GM12878 (cell line): ENCODE measurements at regions not wholly inside any gene's neighbourhood (a gene's known extent, or its start where the extent isn't known, plus 50 kb on each side); places are given as distances from the start of the nearest gene placed in this dataset.
"Not testable (repeated sequence)": the region's sequence is repeated elsewhere in the genome, so short reads cannot be mapped to it uniquely, and the experiment has no call there.

ENCODE experiments used
- ATAC-seq: fragments of 200-7000 bp; cut with Tn5 transposase; 3 replicates; pipeline ENCODE4 v1.9.1; 2020; ENCODE audit warnings: mild to moderate bottlenecking, moderate library complexity
- BruUV-seq: library from RNA; stranded (reverse); fragments of 400-500 nt; replicated peaks from 2 replicates; lab custom pipeline; 2021; lab: Mats Ljungman, UMichigan
- CTCF ChIA-PET: fragments of 300-600 bp; sonication (Branson Sonifier 250); formaldehyde crosslinking; extraction: SDS; loops from one replicate; lab custom pipeline; 2021; ENCODE audit warnings: inconsistent platforms; lab: Yijun Ruan, JAX
- POLR2A ChIA-PET: fragments of 350-600 bp; formaldehyde crosslinking; extraction: SDS; loops from one replicate; lab custom pipeline; 2021; ENCODE audit warnings: inconsistent platforms; lab: Charles Lee
- RAD21 ChIA-PET: fragments of 300-600 bp; sonication (Branson Sonifier 250); formaldehyde crosslinking; loops from one replicate; lab custom pipeline; 2023; ENCODE audit warnings: antibody characterized with exemption; ENCODE audit not compliant: unreplicated experiment; lab: Charles Lee
- SMC1A ChIA-PET: fragments of 300-600 bp; sonication (Branson Sonifier 250); formaldehyde crosslinking; loops from one replicate; lab custom pipeline; 2023; ENCODE audit not compliant: unreplicated experiment, uncharacterized antibody; lab: Charles Lee
- DNase-seq: peaks from one replicate; pipeline ENCODE4 v3.0.0-alpha.2; 2011; ENCODE audit warnings: low read depth, low spot score
- FAIRE-seq: peaks from 3 replicates; lab custom pipeline; 2011; peaks lifted over from hg19 to GRCh38; lab: Jason Lieb, UNC
- H2AFZ ChIP-seq: 2 replicates; pipeline ENCODE4 v1.6.0; 2011; ENCODE audit warnings: low read depth, low read length, control low read depth; ENCODE audit not compliant: control insufficient read depth
- H3K27ac ChIP-seq: 2 replicates; pipeline ENCODE4 v1.5.1; 2011; ENCODE audit warnings: control low read depth; ENCODE audit not compliant: control insufficient read depth, insufficient read depth
- H3K27me3 ChIP-seq, 2 experiments: replicated peaks in 1 of 2; 2 replicates each; pipeline versions ENCODE4 v1.6.0 to v1.6.1; 2011; ENCODE audit warnings: low read length in 1 of 2; ENCODE audit not compliant: control insufficient read depth in 2 of 2, insufficient read depth in 2 of 2
- H3K36me3 ChIP-seq, 2 experiments: 2 replicates each; pipeline ENCODE4 v1.5.1; 2011; ENCODE audit warnings: low read length in 1 of 2; ENCODE audit not compliant: control insufficient read depth in 2 of 2, insufficient read depth in 2 of 2
- H3K4me1 ChIP-seq: 2 replicates; pipeline ENCODE4 v1.6.1; 2011; ENCODE audit warnings: mild to moderate bottlenecking, low read length, moderate library complexity, mixed read lengths; ENCODE audit not compliant: control insufficient read depth, insufficient read depth
- H3K4me2 ChIP-seq: 2 replicates; pipeline ENCODE4 v1.6.0; 2011; ENCODE audit warnings: control low read depth; ENCODE audit not compliant: control insufficient read depth, insufficient read depth
- H3K4me3 ChIP-seq: fragments of 200-600 bp; sonication (generic); 2 replicates; pipeline ENCODE4 v1.5.1; 2016
- H3K79me2 ChIP-seq: 2 replicates; pipeline ENCODE4 v1.6.0; 2011; ENCODE audit warnings: low read length; ENCODE audit not compliant: control insufficient read depth, insufficient read depth
- H3K9ac ChIP-seq: 2 replicates; pipeline ENCODE4 v1.8.0; 2011; ENCODE audit warnings: low read length, control low read depth, mixed read lengths; ENCODE audit not compliant: control insufficient read depth, insufficient read depth
- H3K9me3 ChIP-seq: replicated peaks from 3 replicates; pipeline ENCODE4 v1.5.1; 2011; ENCODE audit warnings: mild to moderate bottlenecking, low read length; ENCODE audit not compliant: control insufficient read depth, insufficient read depth
- H4K20me1 ChIP-seq: 2 replicates; pipeline ENCODE4 v1.6.0; 2011; ENCODE audit not compliant: control insufficient read depth, insufficient read depth
- WGBS: methylation state at CpG from one replicate; pipeline ENCODE4 v1.1.6; 2016; ENCODE audit warnings: low lambda C conversion rate; ENCODE audit not compliant: insufficient replicate concordance, insufficient coverage; ENCODE audit errors: missing lambda C conversion rate; 5-methylcytosine and 5-hydroxymethylcytosine counted together
- in situ Hi-C: fragments of 300-500 bp; cut with MboI; formaldehyde crosslinking; loops from 9 replicates; pipeline ENCODE4 v1.14.3; 2018; ENCODE audit warnings: mixed read lengths
- intact Hi-C: fragments of 100-400 bp; cut with micrococcal nuclease; formaldehyde crosslinking; loops from one replicate; pipeline ENCODE4 v1.14.2; 2022; ENCODE audit not compliant: unreplicated experiment

- H2AFZ ChIP-seq, intact Hi-C loops, ATAC-seq, H3K4me2 ChIP-seq, POLR2A ChIA-PET, FAIRE-seq, BruUV-seq, H4K20me1 ChIP-seq, H3K27ac ChIP-seq, H3K36me3 ChIP-seq, H3K4me1 ChIP-seq, RAD21 ChIA-PET, H3K4me3 ChIP-seq, H3K9ac ChIP-seq, H3K79me2 ChIP-seq, SMC1A ChIA-PET, DNase-seq, H3K9me3 ChIP-seq, in situ Hi-C loops, H3K27me3 ChIP-seq: not testable (repeated sequence)
- CTCF ChIA-PET = interaction anchor here (0.6 to 1.0 kb wide), 2 partner anchors 13 to 53 kb away, joined by 3 to 5 read pairs; no protein-coding TSS in a partner anchor
Measured at GRCh38 chr4:69013933-69014332, 62.3 kb upstream of the UGT2A3 start.

DNA sequence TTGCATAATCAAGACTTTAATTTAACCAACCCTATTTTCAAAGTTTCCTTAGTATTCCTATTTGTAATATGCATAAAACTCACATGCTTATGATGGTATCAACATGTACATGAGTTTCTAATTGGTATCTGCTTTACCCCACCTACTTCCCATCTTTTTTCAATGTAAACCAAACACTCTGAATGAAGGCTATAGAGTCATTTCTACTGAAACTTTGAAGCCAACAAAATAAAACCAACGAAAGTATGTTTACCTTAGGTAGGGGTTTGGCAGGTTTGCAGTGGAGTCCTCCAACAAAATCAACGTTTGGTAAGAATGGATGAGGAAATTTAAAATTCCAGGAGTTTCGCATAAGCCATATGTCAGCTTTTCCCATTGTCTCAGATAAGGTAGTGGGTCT lies 66.4 kb upstream of the UGT2A3 start:
- H3K79me2 ChIP-seq, H4K20me1 ChIP-seq, H3K27me3 ChIP-seq, H2AFZ ChIP-seq, H3K4me1 ChIP-seq, FAIRE-seq, H3K36me3 ChIP-seq, H3K4me2 ChIP-seq, H3K9me3 ChIP-seq, intact Hi-C loops, BruUV-seq, H3K27ac ChIP-seq, RAD21 ChIA-PET, CTCF ChIA-PET, H3K4me3 ChIP-seq, H3K9ac ChIP-seq, ATAC-seq, in situ Hi-C loops, DNase-seq: not testable (repeated sequence)
- SMC1A ChIA-PET = interaction anchor here (0.8 to 2.0 kb wide), 5 partner anchors 10 to 33 kb away, joined by 3 to 8 read pairs (median 3); no protein-coding TSS in a partner anchor
- POLR2A ChIA-PET = interaction anchor here (0.6 kb wide), 1 partner anchor 665 kb away, joined by 3 read pairs; no protein-coding TSS in a partner anchor
- 8% methylated on average over 3 of the region's 3 CpGs for WGBS

- CTCF ChIA-PET = interaction anchor here (1.7 kb wide), 1 partner anchor 18 kb away, joined by 7 read pairs; no protein-coding TSS in a partner anchor
- H3K9ac ChIP-seq, FAIRE-seq, DNase-seq, intact Hi-C loops, H3K27me3 ChIP-seq, BruUV-seq, H3K4me3 ChIP-seq, H2AFZ ChIP-seq, in situ Hi-C loops, POLR2A ChIA-PET, H3K36me3 ChIP-seq, H3K4me1 ChIP-seq, H3K79me2 ChIP-seq, RAD21 ChIA-PET, H3K9me3 ChIP-seq, H4K20me1 ChIP-seq, H3K4me2 ChIP-seq, ATAC-seq, H3K27ac ChIP-seq: not testable (repeated sequence)
- SMC1A ChIA-PET = interaction anchor here (1.2 to 2.0 kb wide), 3 partner anchors 8 to 150 kb away, joined by 3 to 8 read pairs (median 6); no protein-coding TSS in a partner anchor
- 15% methylated on average over 6 of the region's 6 CpGs for WGBS
Measured at GRCh38 chr4:69019538-69020461, 68.2 kb upstream of the UGT2A3 start.

GRCh38 chr4:69020462-69020807 lies 68.8 kb upstream of the UGT2A3 start:
- H3K9me3 ChIP-seq, H3K27ac ChIP-seq, H3K79me2 ChIP-seq, in situ Hi-C loops, H3K36me3 ChIP-seq, H3K9ac ChIP-seq, H2AFZ ChIP-seq, POLR2A ChIA-PET, RAD21 ChIA-PET, H3K4me1 ChIP-seq, ATAC-seq, FAIRE-seq, H3K27me3 ChIP-seq, H3K4me3 ChIP-seq, H3K4me2 ChIP-seq, CTCF ChIA-PET, H4K20me1 ChIP-seq, SMC1A ChIA-PET, intact Hi-C loops, BruUV-seq, DNase-seq: not testable (repeated sequence)
- 36% methylated on average over 2 of the region's 2 CpGs for WGBS
